Gastroesophageal sphincter (tissue), 4 donors: ENCODE measurements at regions not wholly inside any gene's neighbourhood (a gene's known extent, or its start where the extent isn't known, plus 50 kb on each side); places are given as distances from the start of the nearest gene placed in this dataset.

Source experiments
- ATAC-seq: fragments of 150-250 bp; one replicate; pipeline ENCODE4 v1.9.1; 2016; ENCODE audit warnings: mild to moderate bottlenecking, moderate library complexity
- H3K27ac ChIP-seq, 4 donors: fragments of 200-600 bp; sonication (generic) in 3 of 4; 1 replicate in 3 of 4; 2 replicates in 1 of 4; pipeline ENCODE4 v1.5.1; 2016 to 2019
- H3K27me3 ChIP-seq: fragments of 200-600 bp; sonication (generic); one replicate; pipeline ENCODE4 v1.5.1; 2019
- H3K36me3 ChIP-seq, 2 donors: fragments of 200-600 bp; sonication (generic); one replicate each; pipeline ENCODE4 v1.5.1; 2019; ENCODE audit warnings: control low read depth in 1 of 2
- H3K4me1 ChIP-seq, 3 donors: fragments of 200-600 bp; sonication (generic); 1 replicate in 2 of 3; 2 replicates in 1 of 3; pipeline ENCODE4 v1.5.1; 2016 to 2019; ENCODE audit warnings: control low read depth in 2 of 3
- H3K4me3 ChIP-seq, 2 donors: fragments of 200-600 bp; sonication (generic); one replicate each; pipeline ENCODE4 v1.5.1; 2019; ENCODE audit warnings: mild to moderate bottlenecking in 1 of 2, moderate library complexity in 1 of 2
- H3K9me3 ChIP-seq, 3 donors: fragments of 200-600 bp; sonication (generic); one replicate each; pipeline ENCODE4 v1.5.1; 2017 to 2019; ENCODE audit warnings: control low read depth in 2 of 3
- EP300 ChIP-seq: sonication (generic); formaldehyde crosslinking; IDR thresholded peaks from one replicate; pipeline ENCODE4 v1.6.1; 2017; ENCODE audit warnings: antibody characterized with exemption, mild to moderate bottlenecking
- POLR2A ChIP-seq, 2 donors: fragments of 450-650 bp; IDR thresholded peaks; one replicate each; pipeline ENCODE4 v1.6.1; 2017; ENCODE audit warnings: antibody characterized with exemption in 2 of 2, mild to moderate bottlenecking in 2 of 2, moderate library complexity in 1 of 2
- POLR2AphosphoS5 ChIP-seq: sonication (generic); formaldehyde crosslinking; IDR thresholded peaks from one replicate; pipeline ENCODE4 v1.6.1; 2017; ENCODE audit warnings: antibody characterized with exemption
- WGBS, 2 donors: methylation state at CpG; one replicate each; pipeline ENCODE4 v1.1.5; 2018; ENCODE audit warnings: low coverage in 1 of 2; 5-methylcytosine and 5-hydroxymethylcytosine counted together
- TF ChIP-seq, protein P1 (sequence below), 4 experiments: fragments of 200-600 bp in 2 of 4; fragments of 450-650 bp in 2 of 4; sonication (generic) in 1 of 4; IDR thresholded peaks; one replicate each; pipeline ENCODE4 v1.5.1; 2017 to 2019; ENCODE audit warnings: antibody characterized with exemption in 4 of 4, mild to moderate bottlenecking in 2 of 4, moderate library complexity in 2 of 4

GRCh38 chr5:8884029-8884428 lies 661.8 kb downstream of the SEMA5A start:
- no peaks in the 10 kb centered on the region for H3K27me3 ChIP-seq
- H3K9me3 ChIP-seq: peaks cover 0 to 3% (median 0%) of the 10 kb centered on the region in 3 donors
- no peak overlapping the region for H3K27ac ChIP-seq
- no peaks in the 10 kb centered on the region for H3K4me1 ChIP-seq
- WGBS, 2 donors: 76 to 91% methylated on average over 2 of the region's 2 CpGs
- H3K4me3 ChIP-seq: no peak overlapping the region
- TF ChIP-seq EP300 (no peak), POLR2A (IDR thresholded peaks at IDR 0.05) (no peak), POLR2AphosphoS5 (no peak)
- TF ChIP-seq, protein P1, sequence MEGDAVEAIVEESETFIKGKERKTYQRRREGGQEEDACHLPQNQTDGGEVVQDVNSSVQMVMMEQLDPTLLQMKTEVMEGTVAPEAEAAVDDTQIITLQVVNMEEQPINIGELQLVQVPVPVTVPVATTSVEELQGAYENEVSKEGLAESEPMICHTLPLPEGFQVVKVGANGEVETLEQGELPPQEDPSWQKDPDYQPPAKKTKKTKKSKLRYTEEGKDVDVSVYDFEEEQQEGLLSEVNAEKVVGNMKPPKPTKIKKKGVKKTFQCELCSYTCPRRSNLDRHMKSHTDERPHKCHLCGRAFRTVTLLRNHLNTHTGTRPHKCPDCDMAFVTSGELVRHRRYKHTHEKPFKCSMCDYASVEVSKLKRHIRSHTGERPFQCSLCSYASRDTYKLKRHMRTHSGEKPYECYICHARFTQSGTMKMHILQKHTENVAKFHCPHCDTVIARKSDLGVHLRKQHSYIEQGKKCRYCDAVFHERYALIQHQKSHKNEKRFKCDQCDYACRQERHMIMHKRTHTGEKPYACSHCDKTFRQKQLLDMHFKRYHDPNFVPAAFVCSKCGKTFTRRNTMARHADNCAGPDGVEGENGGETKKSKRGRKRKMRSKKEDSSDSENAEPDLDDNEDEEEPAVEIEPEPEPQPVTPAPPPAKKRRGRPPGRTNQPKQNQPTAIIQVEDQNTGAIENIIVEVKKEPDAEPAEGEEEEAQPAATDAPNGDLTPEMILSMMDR (IDR thresholded peaks at IDR 0.05): no peak
- no peaks in the 10 kb centered on the region for H3K36me3 ChIP-seq
- ATAC-seq: no peak

- TF ChIP-seq POLR2A (IDR thresholded peaks at IDR 0.05) (no peak), POLR2AphosphoS5 (no peak), EP300 (no peak)
- TF ChIP-seq, protein P1 (IDR thresholded peaks at IDR 0.05): no peak
- ATAC-seq: no peak
- WGBS, 2 donors: 88 to 98% methylated on average over 3 of the region's 3 CpGs
- no peak overlapping the region for H3K4me3 ChIP-seq
- no peaks in the 10 kb centered on the region for H3K9me3 ChIP-seq
- H3K36me3 ChIP-seq: no peaks in the 10 kb centered on the region
- no peaks in the 10 kb centered on the region for H3K27me3 ChIP-seq
- H3K4me1 ChIP-seq: no peaks in the 10 kb centered on the region
- H3K27ac ChIP-seq: no peak overlapping the region
Observed at GRCh38 chr5:8892926-8893325, 652.9 kb downstream of the SEMA5A start.

GRCh38 chr5:8894031-8894430 lies 651.8 kb downstream of the SEMA5A start:
- WGBS, 2 donors: 59% methylated on average over 3 of the region's 3 CpGs

GRCh38 chr5:8895062-8895461 lies 650.8 kb downstream of the SEMA5A start:
- TF ChIP-seq, protein P1 (IDR thresholded peaks at IDR 0.05): no peak
- TF ChIP-seq POLR2AphosphoS5: no peak
- TF ChIP-seq EP300: no peak
- TF ChIP-seq POLR2A (IDR thresholded peaks at IDR 0.05): no peak
- Histone ChIP-seq H3K36me3 (no peaks in the 10 kb centered on the region), H3K4me1 (no peaks in the 10 kb centered on the region), H3K27me3 (no peaks in the 10 kb centered on the region), H3K9me3 (no peaks in the 10 kb centered on the region), H3K4me3 (no peak overlapping the region), H3K27ac (no peak overlapping the region)
- 55 to 89% methylated on average over 4 of the region's 4 CpGs for WGBS, 2 donors
- ATAC-seq: no peak

More at GRCh38 chr5:8894031-8894430, 651.8 kb downstream of the SEMA5A start:
- TF ChIP-seq EP300 (no peak), POLR2A (IDR thresholded peaks at IDR 0.05) (no peak), POLR2AphosphoS5 (no peak)
- TF ChIP-seq, protein P1 (IDR thresholded peaks at IDR 0.05): no peak
- no peak overlapping the region for H3K27ac ChIP-seq
- H3K4me3 ChIP-seq: no peak overlapping the region
- no peak for ATAC-seq
- no peaks in the 10 kb centered on the region for H3K27me3 ChIP-seq
- no peaks in the 10 kb centered on the region for H3K9me3 ChIP-seq
- no peaks in the 10 kb centered on the region for H3K4me1 ChIP-seq
- no peaks in the 10 kb centered on the region for H3K36me3 ChIP-seq

DNA sequence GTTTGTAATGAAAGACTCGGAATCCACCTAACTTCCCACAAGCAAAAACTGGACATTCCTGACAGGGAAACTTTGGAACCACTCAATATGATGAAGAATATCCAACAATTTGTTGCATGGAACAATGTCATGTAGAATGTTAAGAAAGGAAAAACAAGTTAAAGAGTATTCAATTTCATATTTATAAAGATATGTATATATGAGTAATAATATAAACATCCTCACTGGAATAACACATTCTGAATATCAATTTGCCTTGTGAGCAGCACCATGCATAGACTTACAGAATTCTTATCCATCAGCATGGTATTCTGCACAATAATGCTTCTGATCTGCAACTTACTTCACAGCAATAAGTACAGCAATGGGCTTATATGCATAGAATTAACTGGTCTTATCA lies 650.3 kb downstream of the SEMA5A start:
- Histone ChIP-seq H3K4me1 (no peaks in the 10 kb centered on the region), H3K4me3 (no peak overlapping the region), H3K27me3 (no peaks in the 10 kb centered on the region), H3K36me3 (no peaks in the 10 kb centered on the region), H3K9me3 (no peaks in the 10 kb centered on the region), H3K27ac (no peak overlapping the region)
- WGBS, 2 donors: 60 to 71% methylated on average over 1 of the region's 1 CpG
- ATAC-seq: no peak
- TF ChIP-seq EP300 (no peak), POLR2A (IDR thresholded peaks at IDR 0.05) (no peak), POLR2AphosphoS5 (no peak)
- TF ChIP-seq, protein P1 (IDR thresholded peaks at IDR 0.05): no peak
